ENCODE measurements at regions not wholly inside any gene's neighbourhood (a gene's known extent, or its start where the extent isn't known, plus 50 kb on each side); places are given as distances from the start of the nearest gene placed in this dataset.

GRCh38 chr5:147036691-147037245 is 158.2 kb upstream of the PPP2R2B start:
- no peak for TF ChIP-seq CTCF (IDR thresholded peaks at IDR 0.05; ENCODE audit: insufficient read depth, low read depth, low read length)
- ChIA-PET CTCF (no interaction called here), POLR2A (no interaction called here)
- Histone ChIP-seq H3K36me3 (ENCODE audit: control insufficient read depth, insufficient read depth, low read length) (no peaks in the 10 kb centered on the region), H3K4me3 (ENCODE audit: low read depth, low read length) (no peak overlapping the region), H3K27me3 (ENCODE audit: control insufficient read depth, insufficient read depth, low read length) (no peaks in the 10 kb centered on the region)
- no peak for DNase-seq (ENCODE audit: low read depth)

GRCh38 chr5:147037515-147038205 is 159.1 kb upstream of the PPP2R2B start:
- no peak overlapping the region for H3K4me3 ChIP-seq (ENCODE audit: low read depth, low read length)
- DNase-seq (ENCODE audit: low read depth), result no peak
- CTCF ChIA-PET, result no interaction called here
- POLR2A ChIA-PET, result interaction anchor here (0.6 kb wide), 1 partner anchor 561 kb away, joined by 3 read pairs; no protein-coding TSS in a partner anchor
- no peak for TF ChIP-seq CTCF (IDR thresholded peaks at IDR 0.05; ENCODE audit: insufficient read depth, low read depth, low read length)
- no peaks in the 10 kb centered on the region for H3K36me3 ChIP-seq (ENCODE audit: control insufficient read depth, insufficient read depth, low read length)
- H3K27me3 ChIP-seq (ENCODE audit: control insufficient read depth, insufficient read depth, low read length), result no peaks in the 10 kb centered on the region

- POLR2A ChIA-PET, result no interaction called here
- H3K4me3 ChIP-seq (ENCODE audit: low read depth, low read length), result no peak overlapping the region
Measured at GRCh38 chr5:147040856-147041255, 162.3 kb upstream of the PPP2R2B start.

GRCh38 chr5:147044572-147045273 is 166.2 kb upstream of the PPP2R2B start:
- no peak for TF ChIP-seq CTCF (IDR thresholded peaks at IDR 0.05; ENCODE audit: insufficient read depth, low read depth, low read length)
- POLR2A ChIA-PET, result no interaction called here
- Histone ChIP-seq H3K4me3 (ENCODE audit: low read depth, low read length) (no peak overlapping the region), H3K27me3 (ENCODE audit: control insufficient read depth, insufficient read depth, low read length) (no peaks in the 10 kb centered on the region), H3K36me3 (ENCODE audit: control insufficient read depth, insufficient read depth, low read length) (no peaks in the 10 kb centered on the region)
- no peak for DNase-seq (ENCODE audit: low read depth)
- CTCF ChIA-PET, result interaction anchor here (0.6 kb wide), 1 partner anchor 54 kb away, joined by 3 read pairs; no protein-coding TSS in a partner anchor

More at GRCh38 chr5:147040856-147041255, 162.3 kb upstream of the PPP2R2B start:
- no peak for TF ChIP-seq CTCF (IDR thresholded peaks at IDR 0.05; ENCODE audit: insufficient read depth, low read depth, low read length)
- DNase-seq (ENCODE audit: low read depth), result no peak
- Histone ChIP-seq H3K27me3 (ENCODE audit: control insufficient read depth, insufficient read depth, low read length) (no peaks in the 10 kb centered on the region), H3K36me3 (ENCODE audit: control insufficient read depth, insufficient read depth, low read length) (no peaks in the 10 kb centered on the region)
- CTCF ChIA-PET, result interaction anchor here (0.6 to 0.7 kb wide), 2 partner anchors 517 to 782 kb away, joined by 3 to 6 read pairs; no protein-coding TSS in a partner anchor

DNA sequence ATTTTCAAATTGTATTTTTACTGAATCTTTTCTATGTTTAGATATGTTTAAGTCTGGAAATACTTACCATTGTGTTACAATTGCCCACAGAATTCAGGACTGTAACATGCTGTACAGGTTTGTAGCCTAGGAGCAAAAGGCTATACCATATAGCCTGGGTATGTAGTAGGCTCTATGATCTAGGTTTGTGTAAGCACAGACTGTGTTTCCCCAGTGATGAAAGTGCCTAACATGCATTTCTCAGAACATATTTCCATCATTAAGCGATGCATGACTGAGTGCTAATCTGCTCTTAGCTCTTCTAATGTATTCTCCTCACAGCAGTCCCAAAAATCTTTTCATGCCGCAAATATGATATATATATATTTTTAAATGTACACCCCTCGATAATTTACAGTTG is 166.7 kb upstream of the PPP2R2B start:
- TF ChIP-seq CTCF (IDR thresholded peaks at IDR 0.05; ENCODE audit: insufficient read depth, low read depth, low read length), result no peak
- Histone ChIP-seq H3K27me3 (ENCODE audit: control insufficient read depth, insufficient read depth, low read length) (no peaks in the 10 kb centered on the region), H3K4me3 (ENCODE audit: low read depth, low read length) (no peak overlapping the region), H3K36me3 (ENCODE audit: control insufficient read depth, insufficient read depth, low read length) (no peaks in the 10 kb centered on the region)
- no peak for DNase-seq (ENCODE audit: low read depth)
- ChIA-PET POLR2A (no interaction called here), CTCF (no interaction called here)

Data from BJ (cell line).